HG03175 (cell line): ENCODE measurements at regions not wholly inside any gene's neighbourhood (a gene's known extent, or its start where the extent isn't known, plus 50 kb on each side); places are given as distances from the start of the nearest gene placed in this dataset.
"Not testable (repeated sequence)": the region's sequence is repeated elsewhere in the genome, so short reads cannot be mapped to it uniquely, and the experiment has no call there.

Source experiments
- ATAC-seq: cut with Tn5 transposase; IDR thresholded peaks from one replicate; pipeline ENCODE4 v1.9.1; 2021; ENCODE audit warnings: mild to moderate bottlenecking, moderate library complexity; ENCODE audit not compliant: unreplicated experiment

DNA sequence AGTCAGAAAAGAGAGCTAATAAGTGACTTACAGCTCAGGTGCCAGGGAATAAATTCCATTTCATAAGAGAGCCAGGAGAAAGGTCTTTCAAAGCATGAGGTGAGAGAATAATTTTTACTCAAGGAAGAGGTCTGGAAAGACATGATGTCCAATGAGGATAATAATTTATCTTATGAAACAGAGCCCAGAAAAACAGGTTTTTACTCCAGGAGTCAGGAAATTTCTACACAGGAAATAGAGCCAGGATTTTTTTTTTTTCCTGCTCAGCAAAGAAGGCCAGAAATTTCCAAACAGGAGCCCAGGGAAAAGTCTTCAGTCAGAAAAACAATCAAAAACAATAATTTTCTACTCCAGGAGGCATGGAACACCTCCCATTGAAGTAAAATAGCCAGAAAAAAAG is 1185.7 kb upstream of the TSPY4 start:
- no peak for ATAC-seq

DNA sequence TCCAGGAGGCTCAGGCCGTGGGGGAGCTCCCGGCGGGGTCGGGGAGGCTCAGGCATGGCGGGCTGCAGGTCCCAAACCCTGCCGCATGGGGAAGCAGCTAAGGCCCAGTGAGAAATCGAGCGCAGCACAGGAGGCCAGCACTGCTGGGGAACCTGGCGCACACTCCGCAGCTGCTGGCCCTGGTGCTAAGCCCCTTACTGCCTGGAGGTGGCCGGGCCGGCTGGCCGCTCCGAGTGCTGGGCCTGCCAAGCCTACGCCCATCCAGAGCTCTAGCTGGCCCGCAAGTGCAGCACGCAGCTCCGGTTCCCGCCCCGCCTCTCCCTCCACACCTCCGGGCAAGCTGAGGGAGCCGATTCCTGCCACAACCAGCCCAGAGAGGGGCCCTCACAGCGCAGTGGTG is 1208.7 kb upstream of the TSPY4 start:
- no peak for ATAC-seq

DNA sequence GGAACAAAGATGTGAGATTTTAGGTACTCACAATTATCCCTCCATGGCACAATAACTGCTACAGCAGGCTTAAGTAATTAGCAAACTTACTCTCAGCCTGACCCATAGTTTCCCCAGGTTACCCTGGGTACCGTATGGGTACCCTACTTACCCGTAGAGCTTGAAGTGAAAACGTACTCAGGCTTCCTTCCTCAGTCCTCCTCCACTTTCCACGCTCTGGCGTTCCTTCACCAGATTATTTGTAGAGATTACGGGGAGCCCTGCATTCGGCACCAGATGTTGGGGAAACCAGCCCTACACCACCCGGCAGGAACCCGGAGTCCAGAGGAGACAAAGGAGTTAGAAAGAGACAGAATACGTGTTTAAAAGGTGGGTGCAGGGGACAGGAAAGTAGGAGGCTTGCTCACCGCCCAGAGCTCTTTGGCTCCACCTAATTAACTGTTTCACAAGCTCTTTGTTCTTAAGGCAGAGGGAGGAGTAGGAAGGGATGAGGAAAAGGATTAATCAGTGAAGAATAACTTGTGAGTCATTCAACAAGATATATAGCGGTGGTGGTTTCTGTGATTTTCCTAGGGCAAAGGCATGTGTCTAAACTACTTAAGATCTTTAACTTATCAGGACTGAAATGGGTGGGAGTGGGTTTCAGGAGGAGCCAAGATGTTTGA is 1211.2 kb upstream of the TSPY4 start:
- no peak for ATAC-seq

DNA sequence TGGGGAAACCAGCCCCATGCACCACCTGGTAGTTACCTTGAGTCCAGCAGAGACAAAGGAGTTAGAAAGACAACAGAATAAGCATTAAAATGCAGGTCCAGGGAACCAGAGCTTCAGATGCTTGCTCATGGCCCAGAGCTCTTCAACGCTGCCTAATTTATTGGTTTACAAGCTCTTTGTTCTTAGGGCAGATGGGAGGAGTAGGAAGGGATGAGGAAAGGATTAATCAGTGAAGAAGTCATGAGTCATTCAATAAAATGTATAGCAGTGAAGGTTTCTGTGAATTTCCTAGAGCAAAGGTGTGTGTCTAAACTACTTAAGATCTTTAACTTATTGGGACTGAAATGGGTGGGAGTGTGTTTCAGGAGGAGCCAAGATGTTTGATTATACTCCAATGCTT is 1210.3 kb upstream of the AMELY start:
- no peak for ATAC-seq

DNA sequence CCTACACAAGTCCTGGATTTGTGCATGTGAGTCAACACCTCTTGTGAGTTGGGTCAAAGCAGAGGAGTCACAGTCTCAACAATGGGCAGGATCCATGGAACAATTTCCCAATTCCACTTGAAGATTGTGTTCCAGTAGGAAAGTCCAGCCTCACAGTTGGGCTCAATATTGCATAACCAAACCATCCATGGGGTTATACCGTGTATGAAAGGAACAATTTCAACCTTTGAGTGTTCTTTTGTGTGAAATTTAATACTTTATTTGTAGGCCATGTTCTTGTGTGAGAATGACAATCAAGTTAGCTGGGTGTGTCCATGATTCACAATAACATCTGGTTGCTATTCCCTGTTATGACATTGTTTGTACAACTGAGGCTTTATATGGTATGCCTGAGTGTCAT is 1182.9 kb upstream of the AMELY start:
- ATAC-seq, result no peak

DNA sequence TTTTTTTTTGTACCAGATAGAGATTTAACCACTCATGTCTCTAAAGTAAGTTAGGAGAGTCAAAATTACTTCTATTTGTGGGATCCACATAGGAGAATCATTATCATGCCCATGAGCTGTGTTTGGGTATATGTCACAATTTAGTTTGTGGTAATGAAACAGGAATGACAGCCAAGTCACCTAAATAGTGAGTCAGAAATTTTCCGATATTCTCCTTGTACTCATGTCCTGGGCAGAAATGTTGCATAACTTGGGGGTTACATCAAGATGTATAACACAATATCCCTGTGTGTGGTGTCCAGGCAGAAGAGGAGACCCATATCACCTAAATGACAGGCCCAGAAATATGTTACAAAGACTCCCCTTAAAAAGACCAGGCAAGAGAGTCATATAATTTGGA is 1181.4 kb upstream of the AMELY start:
- no peak for ATAC-seq

DNA sequence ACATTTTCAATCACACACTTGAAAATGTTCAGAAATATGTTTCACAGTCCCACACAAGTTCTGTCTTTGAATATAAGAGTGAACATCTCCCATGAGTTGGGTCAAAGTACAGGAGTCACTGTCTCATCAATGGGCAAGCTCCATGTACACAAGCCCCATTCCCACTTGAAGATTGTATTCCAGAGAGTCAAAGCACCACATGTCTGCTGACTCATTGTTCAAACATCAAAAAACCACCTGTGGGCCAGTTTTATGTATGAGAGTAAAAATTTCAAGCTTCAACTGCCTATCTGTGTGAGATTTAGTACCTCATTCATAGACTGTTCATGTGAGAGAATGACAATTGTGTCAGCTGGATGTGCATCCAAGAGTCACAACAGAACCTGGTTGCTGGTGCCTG is 1174.4 kb upstream of the AMELY start:
- no peak for ATAC-seq

DNA sequence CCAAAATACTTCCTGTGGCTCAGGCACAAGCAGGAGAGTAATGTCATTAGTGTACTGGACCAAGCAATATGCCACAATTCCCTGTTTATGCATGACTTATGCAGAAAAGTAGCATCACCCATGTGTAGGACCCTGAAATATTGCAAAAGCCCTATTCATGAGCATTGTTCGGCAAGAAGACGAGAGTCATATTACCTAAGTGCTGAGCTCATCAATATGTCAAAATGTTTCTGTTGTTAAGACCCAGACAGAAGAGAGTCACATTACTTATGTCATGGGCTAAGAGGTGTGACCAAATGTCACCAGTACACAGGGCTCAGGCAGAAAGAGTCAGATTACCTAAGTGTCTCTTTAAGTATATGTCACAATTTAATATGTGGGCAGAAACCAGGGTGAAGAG is 1172.6 kb upstream of the AMELY start:
- ATAC-seq, result no peak

DNA sequence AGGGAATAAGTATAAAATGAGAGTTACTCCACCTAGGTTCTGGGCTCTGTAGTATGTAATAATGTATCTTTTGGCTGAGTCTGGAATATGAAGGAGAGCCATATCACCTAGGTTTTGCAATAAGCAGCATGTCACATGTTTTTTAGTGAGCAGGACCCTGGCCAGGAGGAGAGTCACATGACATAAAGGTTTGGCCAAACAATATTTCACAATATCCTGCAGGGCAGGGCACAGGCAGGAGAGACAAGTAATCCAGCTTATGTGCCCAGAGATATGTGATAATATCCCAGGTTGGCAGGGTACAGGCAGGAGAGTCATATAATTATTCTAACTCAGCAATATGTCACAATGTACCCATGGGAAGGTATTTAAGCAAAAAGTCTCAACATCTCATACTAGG is 1169.6 kb upstream of the AMELY start:
- no peak for ATAC-seq

DNA sequence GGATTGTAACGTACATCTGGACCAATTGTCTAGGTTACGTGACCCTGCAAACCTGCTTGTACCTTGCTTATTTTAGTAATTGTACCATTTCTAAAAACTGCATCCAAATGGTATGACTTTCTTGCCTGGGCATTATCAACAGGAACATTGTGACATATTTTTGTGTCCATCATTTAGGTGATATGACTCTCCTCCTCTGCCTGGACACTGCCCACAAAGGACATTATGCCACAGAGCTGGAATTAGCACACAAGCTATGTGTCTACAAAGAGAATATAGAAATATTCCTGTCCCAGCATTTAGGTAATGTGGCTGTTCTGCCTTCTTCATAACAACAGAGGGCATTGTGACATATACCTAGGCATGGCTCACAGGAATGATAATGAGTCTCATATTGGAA is 1153.7 kb upstream of the AMELY start:
- no peak for ATAC-seq

DNA sequence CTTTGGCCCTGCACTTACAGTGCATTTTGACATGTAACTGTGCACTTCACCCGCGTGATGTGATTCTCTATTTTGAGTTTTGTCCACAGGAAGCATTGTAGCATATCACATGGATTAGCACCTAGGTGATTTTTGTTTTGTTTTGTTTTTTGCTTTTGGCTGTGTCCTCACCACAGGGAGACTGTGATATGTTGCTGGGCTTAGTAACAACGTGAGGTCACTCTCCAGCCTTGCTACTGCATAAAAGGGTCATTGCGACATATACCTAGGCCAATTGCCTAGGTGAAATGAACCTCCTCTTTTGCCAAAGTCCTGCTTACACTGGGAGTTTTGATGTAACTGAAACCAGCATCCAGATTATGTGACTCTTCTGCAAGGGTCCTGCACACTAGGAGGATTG is 1152.9 kb upstream of the AMELY start:
- no peak for ATAC-seq

DNA sequence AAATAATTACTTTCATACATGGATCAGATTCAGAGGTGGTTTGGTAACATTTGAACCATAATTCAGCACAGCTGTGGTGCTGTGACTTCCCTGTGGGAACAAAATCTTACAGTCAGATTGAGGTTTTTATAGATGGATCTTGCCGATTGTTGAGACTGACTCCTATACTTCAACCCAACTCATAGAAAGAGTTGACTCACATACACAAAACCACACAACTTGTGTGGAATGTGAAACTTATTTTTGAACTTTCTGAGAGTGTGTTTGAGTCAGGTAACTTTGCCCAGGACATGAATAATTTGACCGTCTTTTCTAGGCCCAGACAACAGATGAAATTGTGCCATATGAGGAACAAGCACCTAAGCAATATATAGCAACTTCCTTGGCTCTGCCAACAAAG is 1152.4 kb upstream of the AMELY start:
- ATAC-seq, result no peak

DNA sequence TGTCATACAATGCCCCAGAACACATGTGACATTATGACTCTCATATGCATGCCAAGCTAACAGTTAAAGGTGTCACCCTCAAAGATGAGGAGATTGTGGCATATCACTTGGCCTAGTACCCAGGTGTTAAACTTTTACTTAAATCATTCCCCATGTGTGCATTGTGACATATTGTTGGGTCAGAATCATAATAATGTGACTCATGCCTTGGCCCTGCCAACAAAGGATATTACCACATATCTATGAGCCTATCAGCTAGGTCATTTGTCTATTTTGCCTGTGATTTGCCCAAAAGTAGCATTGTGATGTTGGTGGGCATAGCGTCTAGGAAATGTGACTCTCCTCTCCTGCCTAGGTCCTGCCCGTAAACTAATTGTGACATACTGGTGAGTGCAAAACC is 1147.1 kb upstream of the AMELY start:
- no peak for ATAC-seq

DNA sequence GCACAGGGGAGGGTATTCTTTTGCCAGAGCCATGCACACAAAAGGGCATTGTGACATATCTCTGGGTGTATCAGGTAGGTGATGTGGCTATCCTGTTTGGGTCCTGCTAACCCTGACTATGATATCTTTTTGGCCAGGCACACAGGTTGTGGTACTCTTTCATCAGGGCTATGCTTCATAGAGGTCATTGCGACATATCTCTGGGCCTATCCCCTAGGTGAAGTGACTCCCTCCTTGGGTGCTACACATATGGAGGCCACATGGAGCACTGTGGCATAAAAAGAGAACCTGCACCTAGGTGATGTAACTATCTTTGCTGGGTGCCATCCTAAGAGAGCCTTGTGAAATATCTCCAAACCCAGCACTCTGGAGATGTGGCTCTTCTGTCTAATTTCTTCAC is 1139.8 kb upstream of the AMELY start:
- no peak for ATAC-seq

DNA sequence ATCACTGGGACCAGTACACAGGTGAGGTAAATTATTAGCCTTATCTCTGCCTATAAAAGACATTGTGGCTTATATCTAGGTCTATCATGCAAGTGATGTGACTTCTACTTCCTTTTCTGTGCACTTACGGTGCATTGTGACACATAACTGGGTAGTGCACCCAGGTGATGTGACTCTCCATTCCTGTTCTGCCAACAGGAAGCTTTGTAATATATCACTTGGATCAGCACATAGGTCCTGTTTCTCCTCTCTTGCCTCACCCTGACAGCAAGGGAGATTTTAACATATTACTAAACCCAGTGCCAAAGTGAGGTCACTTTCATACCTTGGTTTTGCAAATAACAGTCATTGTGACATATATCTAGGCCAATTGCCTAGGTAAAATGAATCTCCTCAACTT is 1129.7 kb upstream of the AMELY start:
- ATAC-seq, result no peak

DNA sequence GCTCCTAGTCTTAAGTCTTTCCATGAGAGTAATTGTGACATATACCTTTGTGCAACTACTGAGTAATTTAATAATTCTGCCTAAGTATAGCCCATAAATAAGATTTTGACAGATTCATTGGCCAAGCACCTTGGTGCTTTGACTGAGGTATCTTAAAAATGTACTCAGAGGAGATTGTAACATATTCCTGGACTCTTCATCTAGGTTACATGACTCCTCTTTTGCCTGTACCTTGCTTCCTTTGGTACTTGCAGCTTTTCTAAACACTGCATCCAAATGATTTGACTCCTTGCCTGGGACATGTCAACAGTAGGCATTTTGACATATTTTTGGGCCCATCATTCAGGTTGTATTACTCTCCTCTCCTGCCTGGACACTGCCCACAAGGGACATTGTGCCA is 1125.0 kb upstream of the AMELY start:
- ATAC-seq, result no peak

DNA sequence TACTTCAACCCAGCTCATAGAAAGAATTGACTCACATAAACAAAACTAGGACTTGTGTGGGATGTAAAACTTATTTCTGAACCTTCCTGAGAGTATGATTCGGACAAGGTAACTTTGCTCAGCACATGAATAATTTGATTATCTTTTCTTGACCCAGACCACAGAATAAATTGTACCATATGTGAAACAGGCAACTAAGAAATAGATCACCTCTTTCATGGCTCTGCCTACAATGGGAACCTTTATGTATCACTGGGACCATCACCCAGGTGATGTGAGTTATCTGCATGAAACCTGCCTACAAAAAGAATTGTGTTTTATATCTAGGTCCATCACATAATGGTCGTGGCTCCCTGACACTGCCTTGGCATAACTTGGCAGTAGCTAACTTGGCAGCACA is 1124.1 kb upstream of the AMELY start:
- no peak for ATAC-seq

DNA sequence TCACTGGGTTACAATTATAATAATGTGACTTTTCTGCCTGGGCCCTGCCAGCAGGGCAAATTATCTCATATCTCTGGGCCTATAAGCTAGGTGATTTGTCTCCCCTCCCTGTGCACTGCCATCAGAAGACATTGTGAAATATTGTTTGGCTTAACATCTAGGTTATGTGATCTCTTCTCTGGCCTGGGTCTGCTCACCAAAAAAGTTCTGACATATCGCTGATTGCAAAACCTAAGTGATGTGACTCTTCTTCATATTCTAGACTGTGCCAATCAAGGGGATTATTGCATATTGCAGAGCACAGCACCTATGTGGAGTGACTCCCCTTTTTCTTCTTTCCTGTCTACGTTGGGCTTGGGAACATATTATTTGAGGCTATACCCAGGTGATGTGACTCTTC is 1123.1 kb upstream of the AMELY start:
- ATAC-seq, result no peak

DNA sequence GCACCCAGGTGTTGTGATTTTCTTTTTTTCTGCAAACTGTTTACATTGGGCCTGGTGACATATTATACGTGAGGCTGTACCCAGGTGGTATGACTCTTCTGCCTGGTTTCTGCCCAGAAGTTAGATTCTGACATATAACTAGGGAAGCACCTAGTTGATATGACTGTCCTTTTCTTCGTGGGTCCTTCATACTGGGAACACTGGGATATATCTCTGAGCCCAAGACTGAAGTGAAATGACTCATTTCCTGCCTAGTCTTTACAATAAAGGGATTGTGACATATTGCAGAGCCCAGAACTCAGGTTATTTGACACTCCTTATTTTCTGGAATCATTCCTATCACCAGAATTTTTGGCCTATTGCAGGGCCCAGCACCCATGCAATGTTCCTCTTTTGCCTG is 1121.6 kb upstream of the AMELY start:
- ATAC-seq, result no peak

DNA sequence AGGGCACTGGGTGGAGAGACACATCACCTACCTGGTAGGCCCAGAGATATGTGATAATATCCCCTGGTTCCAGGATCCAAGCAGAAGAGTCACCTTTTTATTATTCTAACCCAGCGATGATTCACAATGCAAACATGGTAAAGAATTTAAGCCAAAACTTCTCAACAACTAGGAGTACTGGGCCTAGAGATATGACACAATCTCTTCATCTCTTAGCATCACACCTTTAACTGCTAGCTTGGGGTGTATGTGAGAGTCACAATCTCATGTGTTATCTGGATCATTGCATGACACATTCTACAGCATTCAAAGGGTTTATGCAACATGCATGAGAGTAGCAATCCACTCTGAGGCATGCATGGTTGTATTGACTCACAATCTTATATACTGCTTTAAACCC is 1109.0 kb upstream of the AMELY start:
- ATAC-seq, result no peak

DNA sequence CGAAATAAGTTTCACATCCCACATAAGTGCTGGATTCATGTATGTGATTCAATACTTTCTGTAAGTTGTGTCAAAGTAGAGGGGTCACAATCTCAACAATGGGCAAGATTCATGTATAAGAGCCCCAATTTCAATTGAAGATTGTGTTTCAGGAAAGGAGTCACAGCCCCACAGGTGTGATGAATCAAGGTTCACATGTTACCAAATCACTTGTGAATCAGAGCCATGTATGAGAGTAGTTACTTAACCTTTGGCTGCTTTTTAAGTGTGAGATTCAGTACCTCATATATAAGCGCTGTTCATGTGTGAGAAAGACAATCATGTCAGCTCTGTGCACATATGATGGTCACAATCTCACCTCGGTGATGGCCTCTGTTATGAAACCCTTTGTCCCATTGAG is 1100.0 kb upstream of the AMELY start:
- ATAC-seq, result no peak

DNA sequence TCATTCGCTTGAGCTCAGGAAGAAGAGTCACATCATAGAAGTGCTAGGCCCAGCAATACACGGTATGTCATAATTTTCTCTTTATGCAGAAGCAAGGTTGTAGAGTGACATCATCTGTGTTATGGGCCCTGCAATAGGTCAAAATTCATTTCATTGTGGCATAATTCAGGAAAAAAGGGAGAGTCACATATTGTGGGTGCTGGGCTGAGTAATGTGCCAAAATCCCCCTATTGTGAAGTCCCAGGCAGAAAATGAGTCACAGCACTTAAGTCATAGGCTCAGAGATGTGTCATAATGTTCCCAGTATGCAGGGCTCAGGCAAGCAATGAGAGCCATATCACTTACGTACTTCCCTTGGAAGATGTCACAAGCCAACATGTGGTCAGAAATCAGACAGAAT is 1092.6 kb upstream of the AMELY start:
- no peak for ATAC-seq

DNA sequence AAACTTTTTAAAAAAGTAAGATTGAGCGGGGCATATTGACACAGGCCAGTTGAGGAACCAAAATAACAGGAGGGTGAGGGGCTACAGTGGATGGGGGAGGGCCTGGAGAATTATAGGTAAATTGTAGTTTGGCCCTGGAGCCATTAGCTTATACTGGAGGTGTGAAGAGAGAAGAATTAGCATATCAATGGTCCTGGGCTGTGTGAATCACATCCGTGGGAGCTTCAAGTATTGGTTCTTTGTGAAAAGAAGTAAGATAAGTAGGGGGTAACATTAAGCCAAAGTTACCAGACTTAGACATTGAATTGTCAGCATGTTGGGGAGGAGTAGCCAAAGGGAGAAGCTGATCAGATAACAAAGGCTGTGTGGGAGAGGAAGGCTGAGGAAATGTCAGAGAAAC is 1085.2 kb upstream of the AMELY start:
- no peak for ATAC-seq

DNA sequence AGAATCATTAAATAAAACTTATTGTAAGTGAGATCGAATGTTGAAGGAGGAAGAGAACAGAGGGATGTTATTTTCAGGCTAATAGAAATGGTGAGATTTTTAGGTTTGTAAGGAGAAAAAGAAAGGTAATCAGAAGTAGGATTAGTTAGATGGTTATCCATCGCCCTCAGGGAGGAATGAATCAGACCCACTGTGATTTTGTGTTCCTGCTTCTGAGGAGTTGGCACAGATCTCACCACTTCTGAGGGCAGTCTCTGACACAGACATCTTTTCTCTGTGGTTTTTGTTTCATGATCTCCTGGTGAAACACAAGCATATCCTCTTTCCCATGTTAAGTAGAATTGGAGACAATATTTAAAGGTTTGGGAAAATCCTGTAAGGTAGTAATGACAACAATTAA is 1083.2 kb upstream of the AMELY start:
- not testable (repeated sequence) for ATAC-seq
